Breast epithelium (tissue), 4 donors: ENCODE measurements at regions not wholly inside any gene's neighbourhood (a gene's known extent, or its start where the extent isn't known, plus 50 kb on each side); places are given as distances from the start of the nearest gene placed in this dataset.

Experiments used
- DNase-seq, 2 donors: peaks; one replicate each; pipeline ENCODE4 v3.0.0-alpha.2; 2019; ENCODE audit warnings: low spot score in 2 of 2
- H3K27ac ChIP-seq, 2 donors: fragments of 200-600 bp; sonication (generic) in 1 of 2; one replicate each; pipeline ENCODE4 v1.5.1; 2016 to 2019; ENCODE audit warnings: mild to moderate bottlenecking in 1 of 2
- H3K27me3 ChIP-seq, 2 donors: fragments of 200-600 bp; sonication (generic) in 1 of 2; one replicate each; pipeline versions ENCODE4 v1.5.1 to v1.6.0; 2017 to 2019; ENCODE audit warnings: control low read depth in 1 of 2, mild to moderate bottlenecking in 1 of 2
- H3K36me3 ChIP-seq: fragments of 200-600 bp; one replicate; pipeline ENCODE4 v1.5.1; 2019
- H3K4me1 ChIP-seq, 2 donors: fragments of 200-600 bp; sonication (generic); one replicate each; pipeline ENCODE4 v1.5.1; 2016 to 2019; ENCODE audit warnings: control low read depth in 1 of 2
- H3K4me3 ChIP-seq, 3 donors: fragments of 200-600 bp; sonication (generic); 1 replicate in 2 of 3; 2 replicates in 1 of 3; pipeline ENCODE4 v1.5.1; 2016 to 2019; ENCODE audit warnings: mild to moderate bottlenecking in 3 of 3, moderate library complexity in 2 of 3
- H3K9me3 ChIP-seq, 2 donors: fragments of 200-600 bp; sonication (generic) in 1 of 2; one replicate each; pipeline ENCODE4 v1.5.1; 2016 to 2019; ENCODE audit warnings: control low read depth in 1 of 2
- CTCF ChIP-seq, 3 donors: fragments of 450-650 bp; IDR thresholded peaks; one replicate each; pipeline ENCODE4 v1.5.1; 2016 to 2017; ENCODE audit warnings: antibody characterized with exemption in 3 of 3, mild to moderate bottlenecking in 3 of 3, moderate library complexity in 3 of 3
- POLR2A ChIP-seq: fragments of 450-650 bp; IDR thresholded peaks from one replicate; pipeline ENCODE4 v1.6.1; 2016; ENCODE audit warnings: antibody characterized with exemption, mild to moderate bottlenecking, moderate library complexity
- POLR2AphosphoS5 ChIP-seq, 3 donors: sonication (generic); formaldehyde crosslinking; IDR thresholded peaks; one replicate each; pipeline ENCODE4 v1.6.1; 2017; ENCODE audit warnings: antibody characterized with exemption in 3 of 3
- intact Hi-C: fragments of 100-400 bp; cut with DNase I; formaldehyde crosslinking; loops from one replicate; pipeline ENCODE4 v1.15.1; 2023; ENCODE audit warnings: low total_unique reads

GRCh38 chr3:105101603-105102002, 265.1 kb upstream of the ALCAM start:
- TF ChIP-seq POLR2A (no peak), POLR2AphosphoS5 (IDR thresholded peaks at IDR 0.05) (no peak), CTCF (IDR thresholded peaks at IDR 0.05) (no peak)
- no peak overlapping the region for H3K27ac ChIP-seq
- intact Hi-C loops: no loop called here
- no peaks in the 10 kb centered on the region for H3K4me1 ChIP-seq
- DNase-seq: no peak
- no peaks in the 10 kb centered on the region for H3K36me3 ChIP-seq
- no peak overlapping the region for H3K4me3 ChIP-seq
- H3K27me3 ChIP-seq: no peaks in the 10 kb centered on the region
- no peaks in the 10 kb centered on the region for H3K9me3 ChIP-seq

DNA sequence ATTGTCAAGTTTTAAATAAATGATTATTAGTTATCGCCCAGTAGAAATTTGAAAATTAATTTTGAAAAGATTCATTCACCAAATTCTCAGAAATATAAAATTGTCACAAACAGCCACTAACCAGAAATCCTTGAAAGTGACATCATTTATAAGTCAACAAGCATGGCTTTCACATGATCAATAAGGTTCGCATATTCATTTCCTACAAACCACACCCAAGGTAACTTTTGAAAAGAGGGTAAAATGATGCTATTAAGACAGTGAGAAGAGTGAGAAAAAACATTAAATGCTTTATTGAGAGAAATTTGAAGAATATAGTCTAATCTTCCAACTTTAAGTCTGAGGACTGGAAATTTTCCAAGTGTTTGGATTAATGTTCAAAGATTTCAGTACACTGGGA, 263.6 kb upstream of the ALCAM start:
- TF ChIP-seq CTCF (IDR thresholded peaks at IDR 0.05) (no peak), POLR2AphosphoS5 (IDR thresholded peaks at IDR 0.05) (no peak), POLR2A (no peak)
- DNase-seq: no peak
- Histone ChIP-seq H3K27ac (no peak overlapping the region), H3K4me3 (no peak overlapping the region), H3K4me1 (no peaks in the 10 kb centered on the region), H3K36me3 (no peaks in the 10 kb centered on the region), H3K9me3 (no peaks in the 10 kb centered on the region), H3K27me3 (no peaks in the 10 kb centered on the region)
- intact Hi-C loops: no loop called here

DNA sequence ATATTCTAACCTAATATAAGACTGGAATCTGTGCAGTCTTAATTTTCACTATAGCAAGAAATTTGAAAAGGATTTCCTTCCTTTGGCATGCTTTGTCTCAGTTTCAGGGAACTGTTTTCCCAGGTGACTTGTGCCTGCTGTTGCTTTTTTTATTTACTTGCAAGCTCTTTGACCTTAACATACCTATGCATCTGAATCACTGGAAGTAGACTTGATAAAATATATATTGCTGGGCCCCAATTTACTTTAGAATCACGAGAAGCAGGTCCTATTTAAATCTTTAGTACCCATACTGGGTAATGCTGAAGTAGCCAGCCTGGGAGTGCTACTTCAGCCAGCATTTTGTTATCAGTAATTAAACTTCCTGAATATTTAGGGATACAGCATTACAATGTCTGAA, 257.9 kb upstream of the ALCAM start:
- no peaks in the 10 kb centered on the region for H3K4me1 ChIP-seq
- no peaks in the 10 kb centered on the region for H3K27me3 ChIP-seq
- intact Hi-C loops: no loop called here
- H3K4me3 ChIP-seq: no peak overlapping the region
- H3K9me3 ChIP-seq: peaks cover 8 to 12% of the 10 kb centered on the region in 2 donors
- TF ChIP-seq POLR2AphosphoS5 (IDR thresholded peaks at IDR 0.05): no peak
- TF ChIP-seq POLR2A: no peak
- no peak for TF ChIP-seq CTCF (IDR thresholded peaks at IDR 0.05)
- no peaks in the 10 kb centered on the region for H3K36me3 ChIP-seq
- DNase-seq: no peak
- no peak overlapping the region for H3K27ac ChIP-seq

DNA sequence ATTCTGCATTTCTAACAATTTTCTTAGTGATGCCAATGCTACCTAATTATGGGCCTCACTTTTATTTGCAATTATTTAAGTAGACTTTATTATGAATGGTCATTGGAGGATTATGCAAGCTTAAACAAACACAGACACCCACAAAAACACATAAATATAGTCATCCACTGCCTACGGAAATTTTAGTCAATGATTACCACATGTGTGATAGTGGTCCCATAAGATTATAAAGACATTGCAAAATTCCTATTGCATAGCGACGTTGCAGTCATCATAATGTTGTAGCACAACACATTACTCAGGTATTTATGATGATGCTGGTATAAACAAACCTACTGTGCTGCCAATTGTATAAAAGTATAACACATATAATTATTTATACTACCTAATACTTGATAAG, 247.8 kb upstream of the ALCAM start:
- Histone ChIP-seq H3K27ac (no peak overlapping the region), H3K36me3 (no peaks in the 10 kb centered on the region), H3K9me3 (peaks cover 0 to 3% of the 10 kb centered on the region in 2 donors), H3K4me1 (no peaks in the 10 kb centered on the region), H3K4me3 (no peak overlapping the region), H3K27me3 (no peaks in the 10 kb centered on the region)
- intact Hi-C loops: no loop called here
- TF ChIP-seq POLR2A (no peak), CTCF (IDR thresholded peaks at IDR 0.05) (no peak), POLR2AphosphoS5 (IDR thresholded peaks at IDR 0.05) (no peak)
- DNase-seq: no peak

- no peaks in the 10 kb centered on the region for H3K9me3 ChIP-seq
- DNase-seq: no peak
- no peak overlapping the region for H3K27ac ChIP-seq
- TF ChIP-seq POLR2AphosphoS5 (IDR thresholded peaks at IDR 0.05) (no peak), CTCF (IDR thresholded peaks at IDR 0.05) (no peak), POLR2A (no peak)
- H3K4me1 ChIP-seq: no peaks in the 10 kb centered on the region
- H3K27me3 ChIP-seq: no peaks in the 10 kb centered on the region
- no peak overlapping the region for H3K4me3 ChIP-seq
- intact Hi-C loops: no loop called here
- H3K36me3 ChIP-seq: no peaks in the 10 kb centered on the region
Measured at GRCh38 chr3:105119801-105120340, 246.8 kb upstream of the ALCAM start.
